ENCODE measurements at regions not wholly inside any gene's neighbourhood (a gene's known extent, or its start where the extent isn't known, plus 50 kb on each side); places are given as distances from the start of the nearest gene placed in this dataset.

DNA sequence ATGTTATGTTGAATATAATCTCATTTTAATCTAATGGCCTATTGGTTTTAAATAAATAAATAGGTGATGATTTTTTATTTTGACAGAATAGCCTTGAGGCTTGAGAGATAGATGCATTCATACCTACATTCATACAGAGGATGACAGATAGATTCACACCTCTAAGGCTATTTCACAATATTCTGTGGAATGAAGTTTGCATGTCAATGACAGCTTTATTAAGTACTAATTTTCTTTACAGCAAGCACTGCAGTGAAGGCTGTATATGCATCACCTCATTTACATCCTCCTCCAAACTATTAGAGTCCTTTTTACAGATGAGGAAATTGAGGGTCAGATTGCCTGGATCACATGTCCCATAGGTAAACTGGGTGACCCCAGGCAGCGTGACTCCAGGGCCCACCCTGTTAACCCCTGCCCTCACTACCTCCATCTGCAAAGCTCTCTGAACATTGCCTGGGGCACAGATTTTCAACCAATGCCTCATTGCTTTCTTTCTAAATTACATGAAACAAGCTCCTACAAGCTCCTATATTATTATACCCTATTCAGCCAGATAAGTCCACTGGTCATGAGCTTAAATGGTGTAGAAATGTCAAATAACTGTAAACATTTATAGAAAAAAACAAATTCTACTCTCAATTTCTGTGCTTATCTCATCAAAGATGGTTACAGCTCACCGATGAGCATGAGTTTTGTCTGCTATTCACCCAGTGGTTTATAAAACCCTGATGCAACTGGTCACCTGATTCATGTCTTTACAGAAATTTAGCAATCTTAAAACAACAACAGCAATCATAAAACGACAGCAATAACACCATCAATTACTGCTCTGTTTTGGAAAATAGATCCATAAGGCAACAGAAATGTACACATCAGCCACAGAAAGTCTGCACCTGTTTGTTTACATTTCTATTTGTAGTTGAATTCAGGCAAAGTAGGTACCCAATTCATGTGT lies 338.0 kb downstream of the NSG2 start:
- no peak overlapping the region for H3K9ac ChIP-seq (ENCODE audit: extremely low read depth, low read length, poor library complexity, severe bottlenecking)
- WGBS, 2 experiments (ENCODE audit: insufficient coverage in 1 of 2, insufficient read length in 1 of 2) = 84 to 89% methylated on average over 3 of the region's 3 CpGs
- no peaks in the 10 kb centered on the region for H3K36me3 ChIP-seq (ENCODE audit: control insufficient read depth, insufficient read depth, low read length)
- DNase-seq = no peak
- TF ChIP-seq, protein P1, sequence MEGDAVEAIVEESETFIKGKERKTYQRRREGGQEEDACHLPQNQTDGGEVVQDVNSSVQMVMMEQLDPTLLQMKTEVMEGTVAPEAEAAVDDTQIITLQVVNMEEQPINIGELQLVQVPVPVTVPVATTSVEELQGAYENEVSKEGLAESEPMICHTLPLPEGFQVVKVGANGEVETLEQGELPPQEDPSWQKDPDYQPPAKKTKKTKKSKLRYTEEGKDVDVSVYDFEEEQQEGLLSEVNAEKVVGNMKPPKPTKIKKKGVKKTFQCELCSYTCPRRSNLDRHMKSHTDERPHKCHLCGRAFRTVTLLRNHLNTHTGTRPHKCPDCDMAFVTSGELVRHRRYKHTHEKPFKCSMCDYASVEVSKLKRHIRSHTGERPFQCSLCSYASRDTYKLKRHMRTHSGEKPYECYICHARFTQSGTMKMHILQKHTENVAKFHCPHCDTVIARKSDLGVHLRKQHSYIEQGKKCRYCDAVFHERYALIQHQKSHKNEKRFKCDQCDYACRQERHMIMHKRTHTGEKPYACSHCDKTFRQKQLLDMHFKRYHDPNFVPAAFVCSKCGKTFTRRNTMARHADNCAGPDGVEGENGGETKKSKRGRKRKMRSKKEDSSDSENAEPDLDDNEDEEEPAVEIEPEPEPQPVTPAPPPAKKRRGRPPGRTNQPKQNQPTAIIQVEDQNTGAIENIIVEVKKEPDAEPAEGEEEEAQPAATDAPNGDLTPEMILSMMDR (conservative IDR thresholded peaks at IDR 0.05) = no peak
- no peak overlapping the region for H3K27ac ChIP-seq (ENCODE audit: low read depth, low read length)
- no peak overlapping the region for H3K4me3 ChIP-seq (ENCODE audit: low read length)
- Mint-ChIP-seq H3K27me3 (ENCODE audit: insufficient read depth) (no peaks in the 10 kb centered on the region), H3K9me3 (peaks cover 4% of the 10 kb centered on the region), H3K4me1 (peaks cover 7% of the 10 kb centered on the region), H3K4me3 (no peak overlapping the region), H3K36me3 (ENCODE audit: low read depth) (no peaks in the 10 kb centered on the region), H3K27ac (no peak overlapping the region)
- H3K4me1 ChIP-seq (ENCODE audit: control insufficient read depth, insufficient read depth, low read length) = no peaks in the 10 kb centered on the region
- H3K9me3 ChIP-seq (ENCODE audit: control insufficient read depth, low read length) = peaks cover 6% of the 10 kb centered on the region
- no peaks in the 10 kb centered on the region for H3K27me3 ChIP-seq (ENCODE audit: control insufficient read depth, insufficient read depth, low read length, poor library complexity, severe bottlenecking)

DNA sequence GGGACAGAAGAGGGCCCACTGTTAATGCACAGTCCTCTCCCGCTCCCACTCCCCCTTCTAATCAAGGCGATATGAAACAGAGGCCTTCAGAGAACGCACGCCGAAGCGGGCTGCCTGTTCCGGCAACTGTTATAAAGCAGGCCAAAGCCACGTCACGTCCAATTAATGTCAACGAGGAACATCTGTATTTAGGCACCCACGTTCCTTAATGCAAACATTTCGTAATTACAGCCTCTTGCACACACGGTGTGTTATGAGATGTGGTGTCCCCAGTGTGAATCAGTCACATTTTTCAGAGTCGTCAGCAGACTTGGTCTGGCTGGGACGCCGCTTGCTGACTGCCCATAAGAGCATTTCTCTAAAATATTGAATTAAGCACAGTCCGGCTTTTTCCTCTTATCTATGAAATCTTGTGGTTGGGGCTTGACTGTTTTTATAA lies 339.0 kb downstream of the NSG2 start:
- WGBS, 2 experiments (ENCODE audit: insufficient coverage in 1 of 2, insufficient read length in 1 of 2) = 91 to 93% methylated on average over 16 to 17 of the region's 17 CpGs
- no peak overlapping the region for H3K27ac Mint-ChIP-seq

DNA sequence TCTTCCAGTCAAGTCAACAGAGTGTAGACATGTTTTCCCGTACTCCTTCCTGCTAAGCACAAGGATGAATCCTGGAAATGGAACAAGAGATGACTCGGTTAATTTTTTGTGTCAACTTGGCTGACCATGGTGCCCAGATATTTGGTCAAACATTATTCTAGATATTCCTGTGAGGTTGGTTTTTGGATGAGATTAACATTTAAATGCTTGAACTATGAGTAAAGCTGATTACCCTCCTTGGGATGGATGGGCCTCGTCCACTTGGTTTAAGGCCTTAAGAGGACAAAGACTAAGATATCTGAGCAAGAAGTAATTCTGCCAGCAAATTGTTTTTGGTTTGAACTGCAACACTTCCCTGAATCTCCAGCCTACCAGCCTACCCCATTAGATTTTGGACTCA lies 338.1 kb upstream of the MSX2 start:
- H3K4me1 Mint-ChIP-seq = peaks cover 7% of the 10 kb centered on the region
- H3K36me3 Mint-ChIP-seq (ENCODE audit: low read depth) = no peaks in the 10 kb centered on the region
- Histone ChIP-seq H3K4me3 (ENCODE audit: low read length) (no peak overlapping the region), H3K27ac (ENCODE audit: low read depth, low read length) (no peak overlapping the region), H3K27me3 (ENCODE audit: control insufficient read depth, insufficient read depth, low read length, poor library complexity, severe bottlenecking) (peaks cover 21% of the 10 kb centered on the region), H3K9me3 (ENCODE audit: control insufficient read depth, low read length) (no peaks in the 10 kb centered on the region), H3K9ac (ENCODE audit: extremely low read depth, low read length, poor library complexity, severe bottlenecking) (no peak overlapping the region), H3K36me3 (ENCODE audit: control insufficient read depth, insufficient read depth, low read length) (no peaks in the 10 kb centered on the region), H3K4me1 (ENCODE audit: control insufficient read depth, insufficient read depth, low read length) (no peaks in the 10 kb centered on the region)
- no peak overlapping the region for H3K4me3 Mint-ChIP-seq
- peaks cover 2% of the 10 kb centered on the region for H3K9me3 Mint-ChIP-seq
- TF ChIP-seq, protein P1 (conservative IDR thresholded peaks at IDR 0.05) = no peak
- no peak overlapping the region for H3K27ac Mint-ChIP-seq
- DNase-seq = no peak
- peaks cover 14% of the 10 kb centered on the region for H3K27me3 Mint-ChIP-seq (ENCODE audit: insufficient read depth)
- WGBS, 2 experiments (ENCODE audit: insufficient coverage in 1 of 2, insufficient read length in 1 of 2) = 93 to 95% methylated on average over 2 to 3 of the region's 3 CpGs

More for the DNA sequence above, 339.0 kb downstream of the NSG2 start:
- H3K9ac ChIP-seq (ENCODE audit: extremely low read depth, low read length, poor library complexity, severe bottlenecking) = no peak overlapping the region
- H3K9me3 ChIP-seq (ENCODE audit: control insufficient read depth, low read length) = no peaks in the 10 kb centered on the region
- peaks cover 5% of the 10 kb centered on the region for H3K27me3 ChIP-seq (ENCODE audit: control insufficient read depth, insufficient read depth, low read length, poor library complexity, severe bottlenecking)
- H3K36me3 ChIP-seq (ENCODE audit: control insufficient read depth, insufficient read depth, low read length) = no peaks in the 10 kb centered on the region
- H3K4me3 ChIP-seq (ENCODE audit: low read length) = no peak overlapping the region
- peaks cover 2% of the 10 kb centered on the region for H3K9me3 Mint-ChIP-seq
- no peak overlapping the region for H3K4me3 Mint-ChIP-seq
- peaks cover 7% of the 10 kb centered on the region for H3K4me1 Mint-ChIP-seq
- TF ChIP-seq, protein P1 (conservative IDR thresholded peaks at IDR 0.05) = no peak
- H3K36me3 Mint-ChIP-seq (ENCODE audit: low read depth) = no peaks in the 10 kb centered on the region
- H3K4me1 ChIP-seq (ENCODE audit: control insufficient read depth, insufficient read depth, low read length) = no peaks in the 10 kb centered on the region
- H3K27me3 Mint-ChIP-seq (ENCODE audit: insufficient read depth) = peaks cover 2% of the 10 kb centered on the region
- no peak for DNase-seq
- H3K27ac ChIP-seq (ENCODE audit: low read depth, low read length) = no peak overlapping the region

Data from endodermal cell (in vitro differentiated cells).